ENCODE measurements at regions not wholly inside any gene's neighbourhood (a gene's known extent, or its start where the extent isn't known, plus 50 kb on each side); places are given as distances from the start of the nearest gene placed in this dataset.
A peak's percentile ranks its signal among the peaks of the same experiment; 100 is the strongest.

GRCh38 chr3:150303768-150304167 lies 104.3 kb upstream of the TSC22D2 start:
- TF ChIP-seq, protein P1, sequence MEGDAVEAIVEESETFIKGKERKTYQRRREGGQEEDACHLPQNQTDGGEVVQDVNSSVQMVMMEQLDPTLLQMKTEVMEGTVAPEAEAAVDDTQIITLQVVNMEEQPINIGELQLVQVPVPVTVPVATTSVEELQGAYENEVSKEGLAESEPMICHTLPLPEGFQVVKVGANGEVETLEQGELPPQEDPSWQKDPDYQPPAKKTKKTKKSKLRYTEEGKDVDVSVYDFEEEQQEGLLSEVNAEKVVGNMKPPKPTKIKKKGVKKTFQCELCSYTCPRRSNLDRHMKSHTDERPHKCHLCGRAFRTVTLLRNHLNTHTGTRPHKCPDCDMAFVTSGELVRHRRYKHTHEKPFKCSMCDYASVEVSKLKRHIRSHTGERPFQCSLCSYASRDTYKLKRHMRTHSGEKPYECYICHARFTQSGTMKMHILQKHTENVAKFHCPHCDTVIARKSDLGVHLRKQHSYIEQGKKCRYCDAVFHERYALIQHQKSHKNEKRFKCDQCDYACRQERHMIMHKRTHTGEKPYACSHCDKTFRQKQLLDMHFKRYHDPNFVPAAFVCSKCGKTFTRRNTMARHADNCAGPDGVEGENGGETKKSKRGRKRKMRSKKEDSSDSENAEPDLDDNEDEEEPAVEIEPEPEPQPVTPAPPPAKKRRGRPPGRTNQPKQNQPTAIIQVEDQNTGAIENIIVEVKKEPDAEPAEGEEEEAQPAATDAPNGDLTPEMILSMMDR (conservative IDR thresholded peaks at IDR 0.05 in 1 of 2, IDR thresholded peaks at IDR 0.05 in 1 of 2; ENCODE audit: low read depth in 1 of 2, low read length in 2 of 2) = peak in 1 of 2 donors; percentile 9
- TF ChIP-seq EZH2 (IDR thresholded peaks at IDR 0.05; ENCODE audit: low read length, missing control alignments) = no peak

Measured in fibroblast of lung (primary cell).